ENCODE measurements at regions not wholly inside any gene's neighbourhood (a gene's known extent, or its start where the extent isn't known, plus 50 kb on each side); places are given as distances from the start of the nearest gene placed in this dataset.
"Not testable (repeated sequence)": the region's sequence is repeated elsewhere in the genome, so short reads cannot be mapped to it uniquely, and the experiment has no call there.

GRCh38 chr17:68097161-68097805 lies 61.7 kb downstream of the KPNA2 start:
- no peak for ATAC-seq

GRCh38 chr17:68099341-68099753 lies 63.8 kb downstream of the KPNA2 start:
- ATAC-seq: not testable (repeated sequence)

- no peak for ATAC-seq
These were observed 64.6 kb downstream of the KPNA2 start for GRCh38 chr17:68100000-68100641.

- ATAC-seq: peak; percentile 97
These were observed 65.8 kb downstream of the KPNA2 start for GRCh38 chr17:68101075-68101986.

- no peak for ATAC-seq
These were observed 66.4 kb downstream of the KPNA2 start for GRCh38 chr17:68101987-68102314.

- ATAC-seq: peak; percentile 47
These were observed 66.8 kb downstream of the KPNA2 start for GRCh38 chr17:68102318-68102758.

GRCh38 chr17:68103148-68103547 lies 67.6 kb downstream of the KPNA2 start:
- ATAC-seq: no peak

GRCh38 chr17:68106085-68106484 lies 70.5 kb downstream of the KPNA2 start:
- ATAC-seq: no peak

- no peak for ATAC-seq
These were observed 71.8 kb downstream of the KPNA2 start for GRCh38 chr17:68107373-68107772.

- ATAC-seq: no peak
These were observed 72.9 kb downstream of the KPNA2 start for GRCh38 chr17:68108313-68109000.

GRCh38 chr17:68109404-68109803 lies 73.9 kb downstream of the KPNA2 start:
- ATAC-seq: not testable (repeated sequence)

GRCh38 chr17:68116211-68116610 lies 80.7 kb downstream of the KPNA2 start:
- not testable (repeated sequence) for ATAC-seq

- no peak for ATAC-seq
These were observed 87.1 kb downstream of the KPNA2 start for GRCh38 chr17:68122587-68122986.

- no peak for ATAC-seq
These were observed 89.8 kb downstream of the KPNA2 start for GRCh38 chr17:68125111-68125870.

- ATAC-seq: no peak
These were observed 92.4 kb downstream of the KPNA2 start for GRCh38 chr17:68127914-68128313.

GRCh38 chr17:68131456-68131855 lies 95.9 kb downstream of the KPNA2 start:
- no peak for ATAC-seq

GRCh38 chr17:68133346-68134045 lies 98.0 kb downstream of the KPNA2 start:
- ATAC-seq: peak; percentile 15

- ATAC-seq: peak; percentile 58
These were observed 98.6 kb downstream of the KPNA2 start for GRCh38 chr17:68134046-68134637.

GRCh38 chr17:68134731-68135130 lies 99.2 kb downstream of the KPNA2 start:
- ATAC-seq: no peak

- no peak for ATAC-seq
These were observed 99.8 kb downstream of the KPNA2 start for GRCh38 chr17:68135141-68135887.
